ENCODE measurements at regions not wholly inside any gene's neighbourhood (a gene's known extent, or its start where the extent isn't known, plus 50 kb on each side); places are given as distances from the start of the nearest gene placed in this dataset.
A peak's percentile ranks its signal among the peaks of the same experiment; 100 is the strongest.

DNA sequence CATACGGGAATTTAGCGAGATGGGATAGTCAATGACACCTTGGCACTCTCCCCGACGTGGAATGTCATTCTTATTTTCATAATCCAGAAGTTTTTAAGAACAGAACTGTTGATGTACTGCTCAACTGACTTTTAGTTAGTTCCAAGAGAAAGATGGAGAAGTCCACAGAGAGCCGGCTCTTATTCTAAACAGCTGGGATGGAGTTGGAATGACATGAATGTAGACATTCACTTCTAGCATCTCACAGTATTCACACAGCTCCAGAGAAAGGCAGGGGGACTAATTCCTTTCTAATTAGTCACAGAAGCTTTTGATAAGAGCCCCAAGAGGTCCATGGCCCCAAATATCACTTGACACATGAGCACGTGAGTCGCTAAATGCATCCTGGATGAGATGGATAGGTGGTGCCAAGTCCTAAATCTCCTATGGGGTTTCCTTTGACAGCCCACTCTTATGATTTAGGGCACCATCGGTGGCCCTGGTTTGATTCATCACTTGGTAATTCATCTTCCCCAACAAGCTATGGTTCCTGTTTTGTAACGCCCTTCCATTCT, 420.3 kb upstream of the AUTS2 start:
- DNase-seq (ENCODE audit: low spot score), result no peak

- DNase-seq (ENCODE audit: low spot score), result no peak
These were observed 417.6 kb upstream of the AUTS2 start for GRCh38 chr7:69180662-69181061.

- no peak for DNase-seq (ENCODE audit: low spot score)
These were observed 415.4 kb upstream of the AUTS2 start for GRCh38 chr7:69182596-69183467.

DNA sequence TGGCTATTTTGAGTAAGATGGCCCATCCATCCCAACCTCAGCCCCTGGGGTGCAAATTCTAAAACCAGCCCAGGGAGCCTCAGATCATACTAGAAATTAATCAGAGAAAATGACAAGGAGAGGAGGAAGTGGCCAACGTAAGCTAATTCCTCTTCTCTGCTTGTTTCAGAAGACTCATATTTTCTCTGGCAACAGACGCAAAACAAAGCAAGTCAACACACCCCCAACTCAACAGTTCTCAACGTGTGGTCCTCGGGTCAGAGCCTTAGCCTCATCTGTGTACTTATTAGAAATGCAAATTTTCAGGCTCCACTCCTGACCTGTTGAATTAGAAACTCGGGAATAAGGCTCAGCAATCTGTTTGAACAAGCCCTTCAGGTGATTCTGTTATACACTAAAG, 413.9 kb upstream of the AUTS2 start:
- no peak for DNase-seq (ENCODE audit: low spot score)

DNA sequence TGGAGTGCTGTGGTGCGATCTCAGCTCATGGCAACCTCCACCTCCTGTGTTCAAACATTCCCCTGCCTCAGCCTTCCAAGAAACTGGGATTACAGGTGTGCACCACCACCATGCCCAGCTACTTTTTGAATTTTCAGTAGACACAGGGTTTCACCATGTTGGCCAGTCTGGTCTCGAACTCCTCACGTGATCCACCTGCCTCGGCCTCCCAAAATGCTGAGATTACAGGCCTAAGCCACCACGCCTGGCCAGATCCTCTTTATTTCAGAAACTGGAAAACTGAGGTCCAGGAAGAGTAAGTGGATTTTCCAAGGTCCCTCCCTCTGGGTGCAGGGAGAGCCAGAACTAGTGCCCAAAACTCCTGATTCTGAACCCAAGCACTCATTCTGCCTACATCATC, 413.1 kb upstream of the AUTS2 start:
- DNase-seq (ENCODE audit: low spot score), result no peak

- DNase-seq (ENCODE audit: low spot score), result no peak
These were observed 411.3 kb upstream of the AUTS2 start for GRCh38 chr7:69186974-69187373.

DNA sequence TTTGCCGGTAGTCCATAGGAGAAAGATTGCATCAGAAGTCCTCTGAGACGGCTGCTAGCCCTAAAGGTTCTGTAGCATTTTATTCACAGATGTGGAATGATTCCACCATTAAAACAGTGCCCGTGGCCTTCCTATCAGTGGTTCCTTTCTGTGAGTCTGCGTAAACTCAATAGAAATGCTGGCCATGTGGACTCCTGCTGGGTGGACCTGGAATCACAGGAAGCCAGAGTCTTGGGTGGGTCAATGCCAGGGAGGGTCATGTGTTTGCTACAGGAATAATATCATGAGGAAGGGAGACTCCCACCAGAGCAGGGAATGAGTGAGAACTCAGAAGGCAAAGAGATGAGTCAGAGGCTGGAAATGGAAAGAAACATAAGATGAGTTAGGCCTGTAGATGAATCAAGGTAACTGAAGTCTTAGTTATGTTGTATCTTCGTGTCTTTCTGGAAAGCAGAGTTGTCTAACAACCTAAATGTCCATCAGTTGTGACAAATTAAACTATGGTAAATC, 410.4 kb upstream of the AUTS2 start:
- DNase-seq (ENCODE audit: low spot score), result no peak

DNA sequence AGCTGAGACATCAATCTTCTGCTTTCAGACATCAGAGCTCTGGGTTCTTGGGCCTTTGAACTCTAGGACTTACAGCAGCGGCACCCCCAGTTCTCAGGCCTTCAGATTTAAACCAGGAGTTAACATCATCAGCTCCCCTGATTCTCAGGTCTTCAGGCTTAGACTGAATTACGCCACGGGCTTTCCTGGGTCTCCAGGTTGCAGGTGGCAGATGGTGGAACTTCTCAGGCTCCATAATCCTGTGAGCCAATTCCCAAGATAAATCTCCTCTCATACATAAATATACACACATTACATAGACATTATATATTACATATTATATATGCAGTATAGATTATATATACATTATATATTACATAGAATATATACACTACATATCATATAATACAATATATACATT, 408.9 kb upstream of the AUTS2 start:
- DNase-seq (ENCODE audit: low spot score), result no peak

DNA sequence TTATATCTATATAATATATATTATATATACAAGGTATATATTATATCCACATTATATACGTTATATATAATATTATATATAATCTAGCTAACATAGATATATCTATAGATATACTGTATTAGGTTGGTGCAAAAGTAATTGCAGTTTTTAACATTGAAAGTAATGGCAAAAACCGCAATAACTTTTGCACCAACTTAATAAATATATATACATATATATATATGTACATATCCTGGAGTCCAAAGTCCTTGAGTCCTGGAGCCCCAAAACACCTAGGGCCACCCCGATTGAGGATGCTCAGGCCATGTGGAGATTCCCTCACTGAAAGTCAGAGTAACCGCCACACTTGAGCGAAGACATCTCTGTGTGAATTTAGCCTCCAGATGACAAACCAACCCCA, 408.2 kb upstream of the AUTS2 start:
- no peak for DNase-seq (ENCODE audit: low spot score)

- DNase-seq (ENCODE audit: low spot score), result no peak
These were observed 407.5 kb upstream of the AUTS2 start for GRCh38 chr7:69190763-69191162.

- DNase-seq (ENCODE audit: low spot score), result no peak
These were observed 406.1 kb upstream of the AUTS2 start for GRCh38 chr7:69192134-69192533.

DNA sequence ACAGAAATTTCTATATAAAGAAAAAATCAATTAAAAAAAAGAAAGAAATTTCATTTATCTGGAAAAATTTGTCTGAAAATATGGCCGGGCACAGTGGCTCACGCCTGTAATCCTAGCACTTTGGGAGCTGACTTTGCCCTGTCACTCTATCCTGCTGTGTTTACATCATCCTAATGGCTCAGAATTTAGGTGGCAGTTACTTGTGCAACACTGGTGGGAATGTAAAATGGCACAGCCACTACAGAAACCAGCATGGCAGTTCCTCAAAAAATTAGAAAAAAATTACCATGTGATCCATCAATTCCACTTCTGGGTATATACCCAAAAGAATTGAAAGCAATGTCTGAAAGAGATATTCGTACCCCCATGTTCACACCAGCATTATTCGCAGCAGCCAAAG, 405.2 kb upstream of the AUTS2 start:
- no peak for DNase-seq (ENCODE audit: low spot score)

DNA sequence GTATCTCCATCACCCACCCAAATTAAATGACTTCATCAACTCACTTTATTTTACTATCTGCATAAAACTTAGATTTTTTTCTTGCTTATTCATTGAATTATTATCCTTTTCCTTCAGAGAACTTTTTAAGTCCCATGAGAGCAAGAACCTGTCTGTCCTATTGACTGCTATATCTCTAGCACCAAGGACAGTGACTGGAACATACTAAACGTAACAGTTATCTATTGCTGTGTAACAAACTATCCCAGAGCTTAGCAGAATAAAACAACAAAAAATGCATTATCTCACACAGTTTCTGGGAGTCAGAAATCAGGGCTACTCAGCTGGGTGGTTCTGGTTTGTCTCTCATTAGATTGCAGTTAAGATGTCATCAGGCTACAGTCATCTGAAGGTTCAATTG, 401.7 kb upstream of the AUTS2 start:
- DNase-seq (ENCODE audit: low spot score), result no peak

- DNase-seq (ENCODE audit: low spot score), result no peak
These were observed 400.0 kb upstream of the AUTS2 start for GRCh38 chr7:69198250-69198649.

- DNase-seq (ENCODE audit: low spot score), result no peak
These were observed 399.2 kb upstream of the AUTS2 start for GRCh38 chr7:69199041-69199440.

DNA sequence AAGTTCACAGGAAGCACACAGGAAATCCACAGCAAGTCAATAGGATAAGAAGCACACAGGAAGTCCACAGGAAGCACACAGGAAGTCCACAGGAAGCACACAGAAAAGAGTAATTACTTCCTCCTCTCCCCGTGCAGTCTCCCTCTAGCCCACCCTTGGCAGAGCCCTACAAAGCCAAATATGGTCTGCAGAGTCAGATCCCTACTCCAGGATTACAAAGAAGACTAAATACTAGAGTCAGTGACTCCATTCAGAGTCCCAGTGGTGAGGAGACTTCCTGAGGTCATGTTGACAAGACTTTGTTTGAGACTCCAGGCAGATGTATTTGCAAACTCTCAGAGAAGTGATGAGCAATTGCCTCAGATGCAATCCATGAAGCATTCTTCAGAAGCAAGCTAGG, 398.6 kb upstream of the AUTS2 start:
- DNase-seq (ENCODE audit: low spot score), result no peak

- no peak for DNase-seq (ENCODE audit: low spot score)
These were observed 394.4 kb upstream of the AUTS2 start for GRCh38 chr7:69203871-69204270.

DNA sequence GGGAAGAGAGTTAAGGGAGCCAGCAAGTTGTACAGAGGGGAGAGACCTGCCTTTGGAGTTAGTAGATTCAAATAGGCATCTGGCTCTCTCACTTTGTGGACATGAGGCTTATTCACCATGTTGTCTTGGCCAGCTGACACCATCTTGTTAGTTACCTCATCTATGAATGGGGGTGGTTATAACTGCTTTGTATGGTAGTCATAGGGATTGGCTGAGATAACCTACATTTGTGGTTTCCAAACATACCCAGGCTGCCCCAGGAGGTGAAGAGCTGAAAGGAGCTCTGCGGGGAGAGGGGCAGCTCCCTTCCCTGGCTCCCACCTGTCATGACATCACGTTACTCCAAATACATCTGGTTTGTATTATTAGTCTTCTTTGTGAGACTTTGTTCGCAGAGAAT, 393.3 kb upstream of the AUTS2 start:
- DNase-seq (ENCODE audit: low spot score), result no peak

DNA sequence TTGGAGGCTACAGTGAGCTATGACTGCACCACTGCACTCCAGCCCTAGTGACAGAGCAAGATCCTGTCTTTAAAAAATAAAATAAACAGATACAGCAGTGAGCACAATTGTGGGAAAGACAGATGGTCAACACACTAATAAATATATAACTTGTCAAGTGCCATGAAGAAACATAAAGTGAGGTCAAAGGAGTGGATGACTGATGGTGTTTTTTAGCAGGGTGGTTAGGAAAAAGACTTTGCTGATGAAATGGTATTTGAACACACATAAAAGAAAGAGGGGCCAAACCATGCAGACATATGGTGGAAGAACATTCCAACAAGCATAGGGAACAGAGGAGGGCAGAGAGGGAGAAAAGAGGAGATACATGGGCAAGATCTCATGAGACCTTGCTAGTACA, 392.7 kb upstream of the AUTS2 start:
- no peak for DNase-seq (ENCODE audit: low spot score)

GRCh38 chr7:69208276-69208675, 390.0 kb upstream of the AUTS2 start:
- DNase-seq (ENCODE audit: low spot score), result no peak

DNA sequence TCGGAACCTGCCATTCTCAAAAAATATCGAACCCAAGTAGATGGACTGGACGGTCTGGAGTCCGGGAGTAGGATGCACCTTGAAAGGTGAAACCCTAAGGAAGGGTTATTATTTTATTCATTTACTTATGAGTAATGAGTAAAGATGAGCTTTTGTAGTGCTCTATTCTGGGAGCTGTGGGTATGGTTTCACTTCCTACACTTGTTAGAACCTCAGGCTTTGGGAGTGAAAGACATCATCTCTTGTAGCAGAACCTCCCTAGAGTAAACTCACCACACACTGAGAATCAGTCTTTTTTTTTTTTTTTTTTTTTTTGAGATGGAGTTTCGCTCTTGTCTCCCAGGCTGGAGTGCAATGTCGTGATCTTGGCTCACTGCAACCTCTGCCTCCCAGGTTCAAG, 389.4 kb upstream of the AUTS2 start:
- no peak for DNase-seq (ENCODE audit: low spot score)

DNA sequence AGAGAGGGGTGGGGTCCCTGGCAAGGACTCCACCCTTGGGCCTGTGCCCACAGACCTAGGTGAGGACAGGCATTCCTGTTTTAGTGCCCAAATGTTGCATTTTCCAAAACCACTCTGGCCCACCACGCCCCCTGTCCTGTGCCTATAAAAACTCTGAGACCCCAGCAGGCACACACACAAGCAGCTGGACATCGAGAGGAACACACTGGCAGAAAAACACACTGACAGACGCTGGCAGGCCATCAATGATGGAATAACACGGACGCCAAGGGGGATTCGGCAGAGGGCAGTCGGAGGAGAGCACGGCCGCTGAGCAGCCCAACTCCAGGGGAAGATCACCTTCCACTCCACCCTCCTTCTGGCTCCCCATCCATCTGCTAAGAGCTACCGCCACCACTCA, 386.9 kb upstream of the AUTS2 start:
- no peak for DNase-seq (ENCODE audit: low spot score)

- DNase-seq (ENCODE audit: low spot score), result peak; percentile 10
These were observed 386.5 kb upstream of the AUTS2 start for GRCh38 chr7:69211739-69212138.
